ENCODE measurements at regions not wholly inside any gene's neighbourhood (a gene's known extent, or its start where the extent isn't known, plus 50 kb on each side); places are given as distances from the start of the nearest gene placed in this dataset.

DNA sequence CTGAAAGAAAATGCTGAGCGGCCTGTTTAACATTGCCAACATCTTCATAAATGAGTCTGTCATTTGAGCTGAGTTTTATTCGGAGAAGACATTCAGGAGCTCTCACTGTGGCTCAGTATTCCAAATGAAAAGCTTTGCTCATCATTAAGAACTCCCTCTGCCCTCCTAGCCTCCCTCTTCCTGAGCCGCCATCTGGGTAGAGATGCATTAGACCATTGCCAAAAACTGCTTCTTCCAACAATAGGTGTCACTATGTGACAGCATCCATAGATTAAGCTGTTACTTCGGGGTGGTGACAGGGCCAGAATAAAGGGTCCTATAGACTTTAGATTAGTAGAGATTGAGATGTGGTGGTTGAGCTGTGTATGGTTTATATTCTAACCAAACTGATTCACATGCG lies 501.4 kb upstream of the NR2F2 start:
- TF ChIP-seq EZH2 (IDR thresholded peaks at IDR 0.05; ENCODE audit: insufficient read depth, poor library complexity, severe bottlenecking) (no peak), EZH2phosphoT487 (IDR thresholded peaks at IDR 0.05; ENCODE audit: insufficient read depth, low read depth) (no peak)

All from GM23248 (cell line).